ENCODE measurements at regions not wholly inside any gene's neighbourhood (a gene's known extent, or its start where the extent isn't known, plus 50 kb on each side); places are given as distances from the start of the nearest gene placed in this dataset.

- Mint-ChIP-seq H3K4me1 (ENCODE audit: low read depth) (no peaks in the 10 kb centered on the region), H3K27me3 (peaks cover 16% of the 10 kb centered on the region), H3K27ac (no peak overlapping the region), H3K4me3 (no peak overlapping the region), H3K9me3 (no peaks in the 10 kb centered on the region), H3K36me3 (ENCODE audit: low read depth) (no peaks in the 10 kb centered on the region)
- intact Hi-C loops (cut with micrococcal nuclease) = no loop called here
Measured at GRCh38 chr6:40788661-40789655, 201.8 kb upstream of the LRFN2 start.

DNA sequence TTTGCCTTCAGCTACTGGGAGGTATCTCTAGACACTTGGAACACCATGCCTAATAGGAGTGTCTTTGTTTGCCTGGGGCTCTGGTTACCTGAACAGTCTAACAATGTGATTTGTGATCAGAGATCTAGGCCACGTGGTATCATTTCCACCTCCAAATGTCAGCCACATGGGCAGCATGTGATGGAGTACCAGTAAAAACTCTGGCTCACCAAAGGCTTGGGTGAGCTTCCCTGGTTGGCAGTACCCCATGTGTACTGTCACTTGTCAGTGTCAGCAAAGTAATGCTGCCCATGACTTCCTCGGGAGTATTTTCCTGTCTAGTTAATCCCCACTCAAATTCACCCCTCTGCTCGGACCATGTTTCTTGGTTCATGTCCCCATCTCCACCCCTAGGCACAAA is 195.2 kb upstream of the LRFN2 start:
- no peaks in the 10 kb centered on the region for H3K4me1 Mint-ChIP-seq (ENCODE audit: low read depth)
- peaks cover 9% of the 10 kb centered on the region for H3K27me3 Mint-ChIP-seq
- H3K36me3 Mint-ChIP-seq (ENCODE audit: low read depth) = no peaks in the 10 kb centered on the region
- H3K4me3 Mint-ChIP-seq = no peak overlapping the region
- intact Hi-C loops (cut with micrococcal nuclease) = no loop called here
- H3K9me3 Mint-ChIP-seq = no peaks in the 10 kb centered on the region
- H3K27ac Mint-ChIP-seq = no peak overlapping the region

- H3K36me3 Mint-ChIP-seq (ENCODE audit: low read depth) = no peaks in the 10 kb centered on the region
- intact Hi-C loops (cut with micrococcal nuclease) = no loop called here
- no peak overlapping the region for H3K4me3 Mint-ChIP-seq
- no peaks in the 10 kb centered on the region for H3K4me1 Mint-ChIP-seq (ENCODE audit: low read depth)
- no peaks in the 10 kb centered on the region for H3K9me3 Mint-ChIP-seq
- H3K27me3 Mint-ChIP-seq = peaks cover 9% of the 10 kb centered on the region
- H3K27ac Mint-ChIP-seq = no peak overlapping the region
Measured at GRCh38 chr6:40780637-40781036, 193.5 kb upstream of the LRFN2 start.

- H3K27me3 Mint-ChIP-seq = peaks cover 7% of the 10 kb centered on the region
- H3K4me1 Mint-ChIP-seq (ENCODE audit: low read depth) = no peaks in the 10 kb centered on the region
- H3K36me3 Mint-ChIP-seq (ENCODE audit: low read depth) = no peaks in the 10 kb centered on the region
- no peaks in the 10 kb centered on the region for H3K9me3 Mint-ChIP-seq
- no peak overlapping the region for H3K4me3 Mint-ChIP-seq
- no peak overlapping the region for H3K27ac Mint-ChIP-seq
- intact Hi-C loops (cut with micrococcal nuclease) = no loop called here
Measured at GRCh38 chr6:40779409-40779808, 192.2 kb upstream of the LRFN2 start.

GRCh38 chr6:40778918-40779317 is 191.8 kb upstream of the LRFN2 start:
- intact Hi-C loops (cut with micrococcal nuclease) = no loop called here
- no peak overlapping the region for H3K4me3 Mint-ChIP-seq
- no peaks in the 10 kb centered on the region for H3K36me3 Mint-ChIP-seq (ENCODE audit: low read depth)
- peaks cover 7% of the 10 kb centered on the region for H3K27me3 Mint-ChIP-seq
- no peak overlapping the region for H3K27ac Mint-ChIP-seq
- H3K4me1 Mint-ChIP-seq (ENCODE audit: low read depth) = no peaks in the 10 kb centered on the region
- H3K9me3 Mint-ChIP-seq = no peaks in the 10 kb centered on the region

DNA sequence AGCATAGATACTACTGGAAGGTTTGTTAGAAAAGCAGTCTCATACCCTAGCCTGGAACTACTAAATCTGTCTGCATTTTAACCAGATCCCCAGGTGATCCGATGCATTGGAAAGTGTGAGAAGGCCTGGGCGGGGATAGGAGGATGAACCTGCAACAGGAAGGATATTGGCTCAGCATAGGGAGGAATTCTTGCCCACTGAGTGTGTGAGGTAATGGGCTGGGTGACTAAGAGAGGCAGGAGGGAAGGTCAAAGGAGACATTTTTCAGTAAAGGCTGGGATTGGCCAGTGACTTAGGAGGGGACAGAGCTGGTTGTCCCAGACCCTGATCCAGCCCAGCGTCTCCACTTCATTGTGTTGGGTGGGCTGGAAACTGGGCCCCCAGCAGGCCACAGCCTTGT is 191.0 kb upstream of the LRFN2 start:
- intact Hi-C loops (cut with micrococcal nuclease) = no loop called here
- Mint-ChIP-seq H3K4me3 (no peak overlapping the region), H3K27ac (no peak overlapping the region)

GRCh38 chr6:40774932-40775331 is 187.8 kb upstream of the LRFN2 start:
- Mint-ChIP-seq H3K4me3 (no peak overlapping the region), H3K36me3 (ENCODE audit: low read depth) (no peaks in the 10 kb centered on the region), H3K27ac (no peak overlapping the region), H3K4me1 (ENCODE audit: low read depth) (no peaks in the 10 kb centered on the region), H3K9me3 (no peaks in the 10 kb centered on the region), H3K27me3 (peaks cover 14% of the 10 kb centered on the region)
- intact Hi-C loops (cut with micrococcal nuclease) = no loop called here

More for the DNA sequence above, 191.0 kb upstream of the LRFN2 start:
- no peaks in the 10 kb centered on the region for H3K4me1 Mint-ChIP-seq (ENCODE audit: low read depth)
- H3K9me3 Mint-ChIP-seq = no peaks in the 10 kb centered on the region
- peaks cover 7% of the 10 kb centered on the region for H3K27me3 Mint-ChIP-seq
- no peaks in the 10 kb centered on the region for H3K36me3 Mint-ChIP-seq (ENCODE audit: low read depth)

- Mint-ChIP-seq H3K36me3 (ENCODE audit: low read depth) (no peaks in the 10 kb centered on the region), H3K27ac (no peak overlapping the region), H3K4me1 (ENCODE audit: low read depth) (no peaks in the 10 kb centered on the region), H3K4me3 (no peak overlapping the region), H3K27me3 (peaks cover 19% of the 10 kb centered on the region), H3K9me3 (no peaks in the 10 kb centered on the region)
- intact Hi-C loops (cut with micrococcal nuclease) = no loop called here
Measured at GRCh38 chr6:40770794-40771193, 183.6 kb upstream of the LRFN2 start.

DNA sequence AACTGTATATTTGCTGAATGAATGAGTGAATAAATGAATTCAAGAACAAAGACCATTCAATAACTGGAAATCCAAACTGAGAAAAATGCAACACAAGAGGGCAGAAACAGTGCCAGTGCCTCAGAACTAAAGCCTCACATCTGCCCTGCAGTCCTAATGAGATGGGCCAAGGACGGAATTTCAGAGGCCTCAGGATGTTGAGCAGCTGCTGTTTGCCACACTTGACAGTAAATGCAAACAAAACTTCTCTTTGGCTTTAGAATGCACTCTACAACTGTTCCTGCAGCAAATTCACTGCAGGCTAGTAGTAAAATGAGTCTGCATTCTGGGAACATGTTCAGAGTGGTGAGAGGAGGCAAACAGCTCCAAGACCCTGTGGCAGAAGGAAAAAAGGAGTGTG is 177.6 kb upstream of the LRFN2 start:
- intact Hi-C loops (cut with micrococcal nuclease) = no loop called here
- Mint-ChIP-seq H3K36me3 (ENCODE audit: low read depth) (no peaks in the 10 kb centered on the region), H3K4me1 (ENCODE audit: low read depth) (no peaks in the 10 kb centered on the region), H3K27ac (no peak overlapping the region), H3K9me3 (no peaks in the 10 kb centered on the region), H3K27me3 (peaks cover 14% of the 10 kb centered on the region), H3K4me3 (no peak overlapping the region)

DNA sequence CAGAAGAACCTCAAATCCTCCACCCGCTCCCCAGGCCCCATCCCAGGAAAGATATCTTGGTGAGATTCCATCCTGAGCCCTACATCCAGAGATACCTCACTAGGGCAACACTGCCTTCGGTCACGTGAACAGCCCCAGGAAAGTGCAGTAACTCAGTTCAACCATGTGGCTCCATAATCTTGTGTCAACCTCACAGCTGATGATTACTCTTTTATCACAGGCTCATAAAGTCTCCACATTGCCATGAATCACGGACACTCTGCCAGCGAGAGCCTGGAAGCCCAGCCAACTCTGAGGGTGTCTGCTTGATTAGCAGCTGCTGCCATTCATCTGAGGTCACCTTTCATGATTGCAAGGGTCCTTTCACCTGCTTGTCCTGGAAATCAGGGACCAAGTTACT is 175.8 kb upstream of the LRFN2 start:
- H3K36me3 Mint-ChIP-seq (ENCODE audit: low read depth) = no peaks in the 10 kb centered on the region
- peaks cover 20% of the 10 kb centered on the region for H3K27me3 Mint-ChIP-seq
- no peaks in the 10 kb centered on the region for H3K9me3 Mint-ChIP-seq
- no peaks in the 10 kb centered on the region for H3K4me1 Mint-ChIP-seq (ENCODE audit: low read depth)
- H3K27ac Mint-ChIP-seq = no peak overlapping the region
- intact Hi-C loops (cut with micrococcal nuclease) = no loop called here
- H3K4me3 Mint-ChIP-seq = no peak overlapping the region

GRCh38 chr6:40760887-40761286 is 173.7 kb upstream of the LRFN2 start:
- H3K36me3 Mint-ChIP-seq (ENCODE audit: low read depth) = no peaks in the 10 kb centered on the region
- no peaks in the 10 kb centered on the region for H3K9me3 Mint-ChIP-seq
- H3K4me1 Mint-ChIP-seq (ENCODE audit: low read depth) = no peaks in the 10 kb centered on the region
- intact Hi-C loops (cut with micrococcal nuclease) = no loop called here
- H3K27ac Mint-ChIP-seq = no peak overlapping the region
- H3K27me3 Mint-ChIP-seq = peaks cover 38% of the 10 kb centered on the region
- H3K4me3 Mint-ChIP-seq = no peak overlapping the region

DNA sequence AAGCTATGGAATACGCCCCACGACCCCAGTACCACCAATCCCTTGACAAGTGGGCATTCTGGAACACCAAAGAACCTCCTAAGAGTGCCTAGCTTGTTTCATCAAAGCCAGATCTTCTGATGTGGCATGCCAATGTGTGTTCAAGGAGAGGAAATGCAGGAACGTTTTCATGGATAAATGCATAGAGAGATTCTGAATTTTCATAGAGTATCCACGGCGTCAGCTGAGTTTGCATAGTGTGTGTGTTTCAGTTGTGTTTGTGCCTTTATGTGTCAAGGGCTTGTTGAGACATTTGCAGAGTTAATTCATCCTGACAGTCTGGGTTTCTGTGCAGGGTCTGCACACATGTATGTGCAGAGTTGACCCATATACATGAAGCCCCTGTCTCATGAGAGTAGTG is 172.7 kb upstream of the LRFN2 start:
- Mint-ChIP-seq H3K36me3 (ENCODE audit: low read depth) (no peaks in the 10 kb centered on the region), H3K4me1 (ENCODE audit: low read depth) (no peaks in the 10 kb centered on the region), H3K9me3 (no peaks in the 10 kb centered on the region), H3K27me3 (peaks cover 44% of the 10 kb centered on the region), H3K4me3 (no peak overlapping the region), H3K27ac (no peak overlapping the region)
- intact Hi-C loops (cut with micrococcal nuclease) = no loop called here

DNA sequence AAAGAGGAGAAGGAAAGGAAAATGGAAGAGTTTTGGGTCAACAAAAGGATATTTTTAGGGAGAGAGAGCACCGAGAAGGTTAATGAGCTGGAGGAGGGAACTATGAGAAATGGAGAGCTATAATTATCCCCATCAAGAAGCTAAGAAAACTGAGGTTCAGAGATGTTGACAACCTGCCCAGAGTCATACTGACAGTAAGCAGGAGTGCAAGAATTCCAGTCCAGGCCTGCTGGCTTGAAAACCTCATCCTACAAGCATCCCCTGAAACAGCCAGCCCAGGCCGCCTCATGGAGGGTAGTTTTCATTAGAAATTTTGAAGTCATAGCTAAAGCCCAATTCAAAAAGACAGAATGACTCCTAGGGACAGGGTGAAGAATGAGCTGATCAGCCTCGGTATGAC is 172.1 kb upstream of the LRFN2 start:
- intact Hi-C loops (cut with micrococcal nuclease) = no loop called here
- no peaks in the 10 kb centered on the region for H3K36me3 Mint-ChIP-seq (ENCODE audit: low read depth)
- H3K4me3 Mint-ChIP-seq = no peak overlapping the region
- no peaks in the 10 kb centered on the region for H3K4me1 Mint-ChIP-seq (ENCODE audit: low read depth)
- no peak overlapping the region for H3K27ac Mint-ChIP-seq
- H3K27me3 Mint-ChIP-seq = peaks cover 49% of the 10 kb centered on the region
- no peaks in the 10 kb centered on the region for H3K9me3 Mint-ChIP-seq

- no peaks in the 10 kb centered on the region for H3K4me1 Mint-ChIP-seq (ENCODE audit: low read depth)
- no peaks in the 10 kb centered on the region for H3K36me3 Mint-ChIP-seq (ENCODE audit: low read depth)
- H3K27ac Mint-ChIP-seq = no peak overlapping the region
- H3K27me3 Mint-ChIP-seq = peaks cover 67% of the 10 kb centered on the region
- H3K4me3 Mint-ChIP-seq = no peak overlapping the region
- H3K9me3 Mint-ChIP-seq = no peaks in the 10 kb centered on the region
- intact Hi-C loops (cut with micrococcal nuclease) = no loop called here
Measured at GRCh38 chr6:40755749-40756452, 168.7 kb upstream of the LRFN2 start.

All from dendritic cell treated with granulocyte-macrophage colony-stimulating factor and Interleukin-4, amounts not matched to agents 40 ng/mL and 50 ng/mL, for 4 days (primary cell).